RWPE1 (cell line): ENCODE measurements at regions not wholly inside any gene's neighbourhood (a gene's known extent, or its start where the extent isn't known, plus 50 kb on each side); places are given as distances from the start of the nearest gene placed in this dataset.

Experiments
- CTCF ChIA-PET: fragments of 350-600 bp; sonication (Branson Sonifier 250); formaldehyde crosslinking; extraction: SDS; loops from one replicate; lab custom pipeline; 2021; lab: Yijun Ruan, JAX
- POLR2A ChIA-PET: fragments of 400-600 bp; formaldehyde crosslinking; extraction: SDS; loops from one replicate; lab custom pipeline; 2020; ENCODE audit warnings: antibody characterized with exemption; ENCODE audit not compliant: low non-redundant PET; lab: Yijun Ruan, JAX
- DNase-seq: peaks from one replicate; pipeline ENCODE4 v3.0.0; 2012; ENCODE audit warnings: low spot score
- H3K27ac ChIP-seq: fragments of 450-650 bp; 2 replicates; pipeline ENCODE4 v1.5.1; 2017
- CTCF ChIP-seq: fragments of 450-650 bp; conservative IDR thresholded peaks from 2 replicates; pipeline ENCODE4 v1.5.1; 2017; ENCODE audit warnings: low read depth, mild to moderate bottlenecking

GRCh38 chr4:12207396-12207795 is 778.7 kb upstream of the HS3ST1 start:
- no peak for TF ChIP-seq CTCF
- ChIA-PET CTCF (no interaction called here), POLR2A (no interaction called here)
- no peak for DNase-seq
- H3K27ac ChIP-seq: no peak overlapping the region

- ChIA-PET POLR2A (no interaction called here), CTCF (no interaction called here)
- H3K27ac ChIP-seq: no peak overlapping the region
- DNase-seq: no peak
- TF ChIP-seq CTCF: no peak
Measured at GRCh38 chr4:12206091-12206490, 777.4 kb upstream of the HS3ST1 start.

GRCh38 chr4:12203945-12204344 is 775.3 kb upstream of the HS3ST1 start:
- H3K27ac ChIP-seq: no peak overlapping the region
- no peak for TF ChIP-seq CTCF
- ChIA-PET POLR2A (no interaction called here), CTCF (no interaction called here)
- DNase-seq: no peak

GRCh38 chr4:12200226-12200625 is 771.5 kb upstream of the HS3ST1 start:
- ChIA-PET POLR2A (no interaction called here), CTCF (no interaction called here)
- TF ChIP-seq CTCF: no peak
- no peak overlapping the region for H3K27ac ChIP-seq
- no peak for DNase-seq

GRCh38 chr4:12186526-12186925 is 757.8 kb upstream of the HS3ST1 start:
- H3K27ac ChIP-seq: no peak overlapping the region
- TF ChIP-seq CTCF: no peak
- ChIA-PET POLR2A (no interaction called here), CTCF (no interaction called here)
- no peak for DNase-seq

- POLR2A ChIA-PET: no interaction called here
- no peak for DNase-seq
- H3K27ac ChIP-seq: no peak overlapping the region
- CTCF ChIA-PET: no interaction called here
- TF ChIP-seq CTCF: no peak
Measured at GRCh38 chr4:12178614-12179610, 750.2 kb upstream of the HS3ST1 start.
